ENCODE measurements at regions not wholly inside any gene's neighbourhood (a gene's known extent, or its start where the extent isn't known, plus 50 kb on each side); places are given as distances from the start of the nearest gene placed in this dataset.
"Not testable (repeated sequence)": the region's sequence is repeated elsewhere in the genome, so short reads cannot be mapped to it uniquely, and the experiment has no call there.

DNA sequence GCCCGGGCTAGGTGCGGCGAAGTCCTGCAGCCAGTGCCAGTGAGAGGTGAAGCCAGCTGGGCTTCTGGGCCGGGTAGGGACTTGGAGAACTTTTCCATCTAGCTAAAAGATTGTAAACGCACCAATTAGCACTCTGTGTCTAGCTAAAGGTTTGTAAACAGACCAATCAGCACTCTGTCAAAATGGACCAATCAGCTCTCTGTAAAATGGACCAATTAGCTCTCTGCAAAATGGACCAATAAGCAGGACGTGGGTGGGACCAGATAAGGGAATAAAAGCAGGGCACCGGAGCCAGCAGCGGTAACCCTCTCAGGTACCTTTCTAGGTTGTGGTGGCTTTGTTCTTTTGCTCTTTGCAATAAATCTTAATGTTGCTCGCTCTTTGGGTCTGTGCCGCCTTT is 195.1 kb downstream of the ANKRD30BL start:
- CTCF ChIA-PET; POLR2A ChIA-PET; H3K4me3 Mint-ChIP-seq; H3K27ac Mint-ChIP-seq; H3K4me1 Mint-ChIP-seq; H3K27me3 Mint-ChIP-seq; H3K9me3 Mint-ChIP-seq; H3K36me3 Mint-ChIP-seq (ENCODE audit: low read depth); DNase-seq: not testable (repeated sequence)

DNA sequence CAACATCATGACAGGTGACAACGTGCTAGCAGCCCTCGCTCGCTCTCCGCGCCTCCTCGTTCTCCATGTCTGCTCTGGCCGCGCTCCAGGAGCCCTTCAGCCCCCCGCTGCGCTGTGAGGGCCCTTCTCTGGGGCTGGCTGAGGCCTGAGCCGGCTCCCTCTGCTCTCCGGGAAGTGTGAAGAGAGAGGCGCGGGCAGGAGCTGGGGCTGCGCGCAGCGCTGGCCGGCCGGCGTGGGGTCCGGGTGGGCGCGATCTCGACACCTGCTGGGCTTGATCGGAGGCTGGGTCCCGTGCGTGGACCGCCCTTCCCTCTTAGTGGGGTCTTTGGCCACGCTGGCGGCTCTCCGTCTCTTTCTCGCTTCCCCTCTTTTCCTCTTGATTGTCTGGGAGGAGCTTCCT is 195.5 kb downstream of the ANKRD30BL start:
- CTCF ChIA-PET = no interaction called here
- DNase-seq = no peak
- Mint-ChIP-seq H3K27me3 (no peaks in the 10 kb centered on the region), H3K4me3 (no peak overlapping the region), H3K36me3 (ENCODE audit: low read depth) (no peaks in the 10 kb centered on the region), H3K27ac (no peak overlapping the region), H3K9me3 (no peaks in the 10 kb centered on the region), H3K4me1 (no peaks in the 10 kb centered on the region)
- POLR2A ChIA-PET = no interaction called here

DNA sequence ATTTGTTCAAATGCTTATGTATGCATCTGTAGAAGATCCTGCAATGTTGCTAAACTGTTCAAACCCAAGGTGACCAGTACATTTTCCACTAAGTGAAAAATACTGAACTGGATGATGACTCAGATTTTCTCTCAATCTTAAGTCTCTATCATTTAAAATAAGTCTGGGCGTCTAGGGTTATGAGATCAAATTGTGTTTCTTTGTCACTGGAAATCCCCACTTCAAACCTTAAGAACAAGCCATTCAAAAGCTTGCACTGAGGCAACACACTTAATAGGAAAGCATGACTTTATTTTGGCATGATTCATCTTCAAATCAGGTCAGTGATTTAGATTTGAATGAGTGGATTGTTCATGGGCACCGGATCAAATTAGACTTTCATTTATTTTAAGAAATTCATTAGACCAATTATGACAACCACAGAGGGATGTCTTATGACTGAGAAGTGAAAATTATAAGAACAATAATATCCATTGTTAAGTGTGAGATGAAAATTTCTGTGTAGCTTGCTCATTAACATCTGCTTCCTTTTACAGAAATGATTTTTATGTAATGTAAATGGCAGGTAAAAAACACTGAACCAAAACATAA is 203.6 kb downstream of the ANKRD30BL start:
- H3K27me3 Mint-ChIP-seq; H3K36me3 Mint-ChIP-seq (ENCODE audit: low read depth); H3K9me3 Mint-ChIP-seq; DNase-seq; H3K4me1 Mint-ChIP-seq; H3K27ac Mint-ChIP-seq; POLR2A ChIA-PET; H3K4me3 Mint-ChIP-seq; CTCF ChIA-PET: not testable (repeated sequence)

DNA sequence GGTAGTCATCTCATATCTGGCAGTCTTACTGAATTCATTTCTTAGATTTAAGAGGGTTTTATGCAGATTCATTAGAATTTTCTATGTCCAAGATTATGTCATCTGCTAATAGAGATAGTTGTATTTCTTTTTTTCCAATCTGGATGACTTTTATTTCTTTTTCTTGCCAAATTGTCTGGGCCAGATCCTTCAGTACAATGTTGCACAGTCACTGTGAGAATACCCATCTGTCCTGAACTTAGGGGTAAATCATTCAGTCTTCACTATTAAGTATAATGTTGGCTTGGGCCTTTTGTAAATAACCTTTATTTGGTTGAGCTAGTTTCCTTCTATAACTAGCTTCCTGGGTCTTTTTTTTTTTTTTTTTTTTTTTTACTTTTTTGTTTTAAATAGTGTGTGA is 213.1 kb downstream of the ANKRD30BL start:
- H3K4me3 Mint-ChIP-seq; H3K36me3 Mint-ChIP-seq (ENCODE audit: low read depth); DNase-seq; H3K4me1 Mint-ChIP-seq; H3K27ac Mint-ChIP-seq; CTCF ChIA-PET; H3K9me3 Mint-ChIP-seq; H3K27me3 Mint-ChIP-seq; POLR2A ChIA-PET: not testable (repeated sequence)

DNA sequence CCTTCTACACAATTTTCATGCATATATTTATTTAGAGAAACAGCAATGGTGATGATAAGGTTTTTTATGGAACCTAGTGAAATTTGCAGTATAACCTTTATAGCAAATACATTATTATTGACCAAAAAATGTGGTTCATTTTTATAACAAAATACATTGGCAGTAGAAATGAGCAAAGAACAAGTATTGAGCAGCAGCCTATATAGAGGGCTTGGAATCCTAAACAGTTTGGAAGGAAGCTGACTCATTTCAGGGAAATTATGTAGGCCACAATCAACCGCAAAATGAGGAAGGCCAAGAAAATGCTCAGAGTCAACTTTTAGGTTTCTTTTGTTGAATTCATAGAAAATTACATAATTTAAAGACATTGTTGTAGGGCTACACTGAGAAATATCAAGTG is 238.5 kb downstream of the ANKRD30BL start:
- H3K4me3 Mint-ChIP-seq; H3K36me3 Mint-ChIP-seq (ENCODE audit: low read depth); H3K27ac Mint-ChIP-seq; POLR2A ChIA-PET; H3K9me3 Mint-ChIP-seq; CTCF ChIA-PET; DNase-seq; H3K4me1 Mint-ChIP-seq; H3K27me3 Mint-ChIP-seq: not testable (repeated sequence)

DNA sequence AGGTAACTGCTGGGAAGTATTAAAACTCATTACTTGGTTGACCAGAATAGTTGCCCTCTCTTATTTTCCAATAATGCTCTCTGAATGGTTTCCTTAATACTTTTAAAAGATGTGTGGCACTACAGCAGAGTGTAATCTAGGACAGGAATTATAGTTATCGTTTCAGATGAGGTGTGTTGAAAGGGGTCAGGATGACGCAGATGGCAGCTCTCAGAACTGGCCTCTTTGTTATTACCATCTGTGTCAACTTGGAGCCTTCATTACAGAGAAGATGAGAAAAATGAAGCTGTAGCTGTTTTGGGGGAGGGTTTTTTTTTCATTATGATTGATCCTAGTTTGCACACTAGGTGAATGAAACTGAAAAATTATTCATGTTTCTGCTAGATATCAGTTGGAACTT is 238.9 kb downstream of the ANKRD30BL start:
- POLR2A ChIA-PET; CTCF ChIA-PET; H3K4me1 Mint-ChIP-seq; H3K27me3 Mint-ChIP-seq; H3K27ac Mint-ChIP-seq; H3K9me3 Mint-ChIP-seq; DNase-seq; H3K36me3 Mint-ChIP-seq (ENCODE audit: low read depth); H3K4me3 Mint-ChIP-seq: not testable (repeated sequence)

Data from activated CD4-positive, alpha-beta T cell treated with anti-CD3 and anti-CD28 coated beads, Interleukin-2, amount 10 ng/mL, durations not matched to agents 7 days and 5 days (primary cell).